Motor neuron (in vitro differentiated cells): ENCODE measurements at regions not wholly inside any gene's neighbourhood (a gene's known extent, or its start where the extent isn't known, plus 50 kb on each side); places are given as distances from the start of the nearest gene placed in this dataset.

Experiments
- ATAC-seq, 8 experiments: fragments of 200-7000 bp; cut with Tn5 transposase; replicated peaks in 6 of 8; 2 replicates each; pipeline ENCODE4 v1.8.0; 2021; ENCODE audit warnings: mild to moderate bottlenecking in 8 of 8, moderate library complexity in 8 of 8
- H3K27ac ChIP-seq, 2 donors: fragments of 250-450 bp; sonication (Bioruptor Pico); 2 replicates each; pipeline ENCODE4 v1.9.0; 2021; ENCODE audit warnings: antibody characterized with exemption in 2 of 2, mild to moderate bottlenecking in 2 of 2, moderate library complexity in 1 of 2
- H3K4me1 ChIP-seq, 2 donors: fragments of 250-450 bp; sonication (Bioruptor Pico); replicated peaks in 1 of 2; 2 replicates each; pipeline ENCODE4 v1.6.1; 2021; ENCODE audit warnings: antibody characterized with exemption in 2 of 2, mild to moderate bottlenecking in 2 of 2, moderate library complexity in 1 of 2
- H3K4me3 ChIP-seq, 5 donors: fragments of 250-450 bp; sonication (Bioruptor Pico); 2 replicates each; pipeline ENCODE4 v1.9.0; 2021; ENCODE audit warnings: antibody characterized with exemption in 5 of 5, mild to moderate bottlenecking in 5 of 5, moderate library complexity in 4 of 5
- WGBS, 10 experiments: fragments of 450-650 bp; shearing (Covaris generic); methylation state at CpG; one replicate each; pipeline ENCODE4 v1.0.0; 2022; 5-methylcytosine and 5-hydroxymethylcytosine counted together
- in situ Hi-C, 9 experiments: fragments of 400-800 bp; cut with MboI; loops; one replicate each; pipeline ENCODE4 v1.15.0; 2021; ENCODE audit warnings: low sequenced_read_pairs in 9 of 9, low pct_unique_long_range_greater_than_20kb in 2 of 9; ENCODE audit not compliant: unreplicated experiment in 9 of 9

GRCh38 chrX:8105531-8105930 lies 65.5 kb downstream of the VCX2 start:
- Histone ChIP-seq H3K27ac (no peak overlapping the region), H3K4me1 (no peaks in the 10 kb centered on the region), H3K4me3 (no peak overlapping the region)
- ATAC-seq, result no peak
- in situ Hi-C loops, result no loop called here

- 5 to 100% (median 94%) methylated on average over 2 to 5 of the region's 6 CpGs; no CpG with 5 or more reads in 6 of the 10 experiments for WGBS, 10 experiments
- ATAC-seq, result no peak
- in situ Hi-C loops, result no loop called here
- H3K4me1 ChIP-seq, result no peaks in the 10 kb centered on the region
- H3K4me3 ChIP-seq, result no peak overlapping the region
- no peak overlapping the region for H3K27ac ChIP-seq
Observed at GRCh38 chrX:8103655-8104054, 67.4 kb downstream of the VCX2 start.

- Histone ChIP-seq H3K4me1 (no peaks in the 10 kb centered on the region), H3K27ac (no peak overlapping the region), H3K4me3 (no peak overlapping the region)
- ATAC-seq, result no peak
- WGBS, 10 experiments, result 13 to 91% (median 61%) methylated on average over 1 to 6 of the region's 6 CpGs; no CpG with 5 or more reads in 1 of the 10 experiments
- in situ Hi-C loops, result no loop called here
Observed at GRCh38 chrX:8091510-8091909, 79.6 kb downstream of the VCX2 start.

GRCh38 chrX:8090906-8091305 lies 80.2 kb downstream of the VCX2 start:
- 0 to 100% (median 49%) methylated on average over 1 to 3 of the region's 3 CpGs; no CpG with 5 or more reads in 4 of the 10 experiments for WGBS, 10 experiments

GRCh38 chrX:8090482-8090881 lies 80.6 kb downstream of the VCX2 start:
- 67 to 100% (median 95%) methylated on average over 1 to 3 of the region's 3 CpGs; no CpG with 5 or more reads in 6 of the 10 experiments for WGBS, 10 experiments
- ATAC-seq, result no peak
- no peaks in the 10 kb centered on the region for H3K4me1 ChIP-seq
- no peak overlapping the region for H3K27ac ChIP-seq
- no peak overlapping the region for H3K4me3 ChIP-seq
- in situ Hi-C loops, result no loop called here

More at GRCh38 chrX:8090906-8091305, 80.2 kb downstream of the VCX2 start:
- ATAC-seq, result no peak
- H3K27ac ChIP-seq, result no peak overlapping the region
- H3K4me3 ChIP-seq, result no peak overlapping the region
- in situ Hi-C loops, result no loop called here
- H3K4me1 ChIP-seq, result no peaks in the 10 kb centered on the region

- in situ Hi-C loops, result no loop called here
- peak in 1 of 8 experiments; percentile 71 for ATAC-seq
- no peaks in the 10 kb centered on the region for H3K4me1 ChIP-seq
- WGBS, 10 experiments, result 0 to 83% (median 4%) methylated on average over 1 to 4 of the region's 4 CpGs; no CpG with 5 or more reads in 5 of the 10 experiments
- H3K4me3 ChIP-seq, result no peak overlapping the region
- no peak overlapping the region for H3K27ac ChIP-seq
Observed at GRCh38 chrX:8089141-8089540, 81.9 kb downstream of the VCX2 start.

- peak in 4 of 8 experiments; percentile 36 to 62 (median 50) for ATAC-seq
- WGBS, 10 experiments, result 0 to 80% (median 57%) methylated on average over 1 to 3 of the region's 4 CpGs; no CpG with 5 or more reads in 1 of the 10 experiments
- Histone ChIP-seq H3K27ac (no peak overlapping the region), H3K4me3 (no peak overlapping the region), H3K4me1 (no peaks in the 10 kb centered on the region)
- in situ Hi-C loops, result no loop called here
Observed at GRCh38 chrX:8084006-8084405, 87.1 kb downstream of the VCX2 start.

GRCh38 chrX:8083286-8083685 lies 87.8 kb downstream of the VCX2 start:
- H3K27ac ChIP-seq, result no peak overlapping the region
- ATAC-seq, result no peak
- in situ Hi-C loops, result no loop called here
- H3K4me1 ChIP-seq, result no peaks in the 10 kb centered on the region
- 18 to 100% (median 51%) methylated on average over 1 to 3 of the region's 3 CpGs; no CpG with 5 or more reads in 4 of the 10 experiments for WGBS, 10 experiments
- H3K4me3 ChIP-seq, result no peak overlapping the region

- Histone ChIP-seq H3K27ac (no peak overlapping the region), H3K4me1 (no peaks in the 10 kb centered on the region), H3K4me3 (no peak overlapping the region)
- ATAC-seq, result no peak
- in situ Hi-C loops, result no loop called here
Observed at GRCh38 chrX:8075636-8076035, 95.4 kb downstream of the VCX2 start.

- H3K27ac ChIP-seq, result no peak overlapping the region
- H3K4me3 ChIP-seq, result no peak overlapping the region
- 19 to 100% (median 66%) methylated on average over 1 to 8 of the region's 8 CpGs; no CpG with 5 or more reads in 2 of the 10 experiments for WGBS, 10 experiments
- ATAC-seq, result peak in 5 of 8 experiments; percentile 55 to 68 (median 66)
- no peaks in the 10 kb centered on the region for H3K4me1 ChIP-seq
- in situ Hi-C loops, result no loop called here
Observed at GRCh38 chrX:8067754-8068462, 103.2 kb downstream of the VCX2 start.

GRCh38 chrX:8052909-8053308 lies 118.2 kb downstream of the VCX2 start:
- H3K4me1 ChIP-seq, result no peaks in the 10 kb centered on the region
- no peak overlapping the region for H3K27ac ChIP-seq
- no peak overlapping the region for H3K4me3 ChIP-seq
- in situ Hi-C loops, result no loop called here
- 29 to 90% methylated on average over 2 of the region's 2 CpGs; no CpG with 5 or more reads in 8 of the 10 experiments for WGBS, 10 experiments
- ATAC-seq, result no peak

- 0 to 100% (median 78%) methylated on average over 1 to 2 of the region's 3 CpGs; no CpG with 5 or more reads in 7 of the 10 experiments for WGBS, 10 experiments
Observed at GRCh38 chrX:8049827-8050226, 121.2 kb downstream of the VCX2 start.

GRCh38 chrX:8048466-8048865 lies 121.3 kb upstream of the PNPLA4 start:
- in situ Hi-C loops, result no loop called here
- ATAC-seq, result no peak
- Histone ChIP-seq H3K27ac (no peak overlapping the region), H3K4me1 (no peaks in the 10 kb centered on the region), H3K4me3 (no peak overlapping the region)
- WGBS, 10 experiments, result 0 to 90% (median 70%) methylated on average over 1 of the region's 1 CpG; no CpG with 5 or more reads in 7 of the 10 experiments

More at GRCh38 chrX:8049827-8050226, 121.2 kb downstream of the VCX2 start:
- H3K4me3 ChIP-seq, result no peak overlapping the region
- no peaks in the 10 kb centered on the region for H3K4me1 ChIP-seq
- in situ Hi-C loops, result no loop called here
- no peak for ATAC-seq
- H3K27ac ChIP-seq, result no peak overlapping the region

- Histone ChIP-seq H3K4me1 (no peaks in the 10 kb centered on the region), H3K27ac (no peak overlapping the region), H3K4me3 (no peak overlapping the region)
- WGBS, 10 experiments, result 0 to 95% (median 51%) methylated on average over 1 to 4 of the region's 7 CpGs; no CpG with 5 or more reads in 6 of the 10 experiments
- in situ Hi-C loops, result no loop called here
- no peak for ATAC-seq
Observed at GRCh38 chrX:8044947-8045346, 117.7 kb upstream of the PNPLA4 start.
